ENCODE measurements at regions not wholly inside any gene's neighbourhood (a gene's known extent, or its start where the extent isn't known, plus 50 kb on each side); places are given as distances from the start of the nearest gene placed in this dataset.

DNA sequence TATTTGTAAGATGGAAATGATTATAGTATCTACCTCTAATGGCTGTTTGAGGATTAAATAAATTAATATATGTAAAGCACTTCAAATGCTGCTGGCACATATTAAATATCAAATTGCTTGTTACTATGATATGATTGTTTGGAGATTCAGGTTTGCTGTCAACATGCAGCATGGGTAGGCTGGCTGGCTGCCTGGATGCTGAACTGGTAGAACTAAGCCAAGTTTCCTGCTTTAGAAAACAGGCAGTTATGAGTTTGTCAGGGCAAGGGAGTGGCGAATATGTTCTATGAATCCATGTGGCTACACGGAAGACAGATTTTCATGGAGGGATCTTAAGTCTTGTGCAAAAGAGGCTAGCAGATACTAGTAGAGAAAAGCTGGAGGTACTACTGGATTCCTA, 239.6 kb downstream of the GBA3 start:
- Histone ChIP-seq H3K27me3 (no peaks in the 10 kb centered on the region), H3K36me3 (no peaks in the 10 kb centered on the region), H3K9me3 (no peaks in the 10 kb centered on the region), H3K4me1 (no peaks in the 10 kb centered on the region), H3K27ac (no peak overlapping the region), H3K4me3 (no peak overlapping the region)
- no peak for TF ChIP-seq POLR2A (IDR thresholded peaks at IDR 0.05)
- TF ChIP-seq, protein P1, sequence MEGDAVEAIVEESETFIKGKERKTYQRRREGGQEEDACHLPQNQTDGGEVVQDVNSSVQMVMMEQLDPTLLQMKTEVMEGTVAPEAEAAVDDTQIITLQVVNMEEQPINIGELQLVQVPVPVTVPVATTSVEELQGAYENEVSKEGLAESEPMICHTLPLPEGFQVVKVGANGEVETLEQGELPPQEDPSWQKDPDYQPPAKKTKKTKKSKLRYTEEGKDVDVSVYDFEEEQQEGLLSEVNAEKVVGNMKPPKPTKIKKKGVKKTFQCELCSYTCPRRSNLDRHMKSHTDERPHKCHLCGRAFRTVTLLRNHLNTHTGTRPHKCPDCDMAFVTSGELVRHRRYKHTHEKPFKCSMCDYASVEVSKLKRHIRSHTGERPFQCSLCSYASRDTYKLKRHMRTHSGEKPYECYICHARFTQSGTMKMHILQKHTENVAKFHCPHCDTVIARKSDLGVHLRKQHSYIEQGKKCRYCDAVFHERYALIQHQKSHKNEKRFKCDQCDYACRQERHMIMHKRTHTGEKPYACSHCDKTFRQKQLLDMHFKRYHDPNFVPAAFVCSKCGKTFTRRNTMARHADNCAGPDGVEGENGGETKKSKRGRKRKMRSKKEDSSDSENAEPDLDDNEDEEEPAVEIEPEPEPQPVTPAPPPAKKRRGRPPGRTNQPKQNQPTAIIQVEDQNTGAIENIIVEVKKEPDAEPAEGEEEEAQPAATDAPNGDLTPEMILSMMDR (IDR thresholded peaks at IDR 0.05): no peak
- intact Hi-C loops (cut with DNase I): no loop called here
- 27 to 60% methylated on average over 2 of the region's 2 CpGs for WGBS, 2 donors
- no peak for DNase-seq

GRCh38 chr4:22922426-22922825, 229.7 kb downstream of the GBA3 start:
- no peak overlapping the region for H3K27ac ChIP-seq
- TF ChIP-seq, protein P1 (IDR thresholded peaks at IDR 0.05): no peak
- no peak for TF ChIP-seq POLR2A (IDR thresholded peaks at IDR 0.05)
- intact Hi-C loops (cut with DNase I): no loop called here
- no peaks in the 10 kb centered on the region for H3K4me1 ChIP-seq
- H3K27me3 ChIP-seq: no peaks in the 10 kb centered on the region
- H3K4me3 ChIP-seq: no peak overlapping the region
- WGBS, 2 donors: 78 to 86% methylated on average over 2 of the region's 2 CpGs
- no peaks in the 10 kb centered on the region for H3K36me3 ChIP-seq
- no peaks in the 10 kb centered on the region for H3K9me3 ChIP-seq
- DNase-seq: no peak

GRCh38 chr4:22921936-22922335, 229.2 kb downstream of the GBA3 start:
- TF ChIP-seq, protein P1 (IDR thresholded peaks at IDR 0.05): no peak
- TF ChIP-seq POLR2A (IDR thresholded peaks at IDR 0.05): no peak
- intact Hi-C loops (cut with DNase I): no loop called here
- Histone ChIP-seq H3K27ac (no peak overlapping the region), H3K36me3 (no peaks in the 10 kb centered on the region), H3K9me3 (no peaks in the 10 kb centered on the region), H3K4me1 (no peaks in the 10 kb centered on the region), H3K4me3 (no peak overlapping the region), H3K27me3 (no peaks in the 10 kb centered on the region)
- DNase-seq: no peak
- WGBS, 2 donors: 29 to 58% methylated on average over 5 of the region's 5 CpGs

GRCh38 chr4:22911285-22911684, 218.5 kb downstream of the GBA3 start:
- intact Hi-C loops (cut with DNase I): no loop called here

GRCh38 chr4:22910200-22910599, 217.5 kb downstream of the GBA3 start:
- TF ChIP-seq, protein P1 (IDR thresholded peaks at IDR 0.05): no peak
- TF ChIP-seq POLR2A (IDR thresholded peaks at IDR 0.05): no peak
- Histone ChIP-seq H3K27me3 (no peaks in the 10 kb centered on the region), H3K36me3 (no peaks in the 10 kb centered on the region), H3K9me3 (no peaks in the 10 kb centered on the region), H3K27ac (no peak overlapping the region), H3K4me1 (no peaks in the 10 kb centered on the region), H3K4me3 (no peak overlapping the region)
- 35 to 52% methylated on average over 2 of the region's 2 CpGs for WGBS, 2 donors
- intact Hi-C loops (cut with DNase I): no loop called here
- no peak for DNase-seq

More at GRCh38 chr4:22911285-22911684, 218.5 kb downstream of the GBA3 start:
- Histone ChIP-seq H3K4me1 (no peaks in the 10 kb centered on the region), H3K36me3 (no peaks in the 10 kb centered on the region), H3K4me3 (no peak overlapping the region), H3K9me3 (no peaks in the 10 kb centered on the region), H3K27me3 (no peaks in the 10 kb centered on the region), H3K27ac (no peak overlapping the region)
- no peak for DNase-seq
- no peak for TF ChIP-seq POLR2A (IDR thresholded peaks at IDR 0.05)
- TF ChIP-seq, protein P1 (IDR thresholded peaks at IDR 0.05): no peak
